ENCODE measurements at regions not wholly inside any gene's neighbourhood (a gene's known extent, or its start where the extent isn't known, plus 50 kb on each side); places are given as distances from the start of the nearest gene placed in this dataset.

DNA sequence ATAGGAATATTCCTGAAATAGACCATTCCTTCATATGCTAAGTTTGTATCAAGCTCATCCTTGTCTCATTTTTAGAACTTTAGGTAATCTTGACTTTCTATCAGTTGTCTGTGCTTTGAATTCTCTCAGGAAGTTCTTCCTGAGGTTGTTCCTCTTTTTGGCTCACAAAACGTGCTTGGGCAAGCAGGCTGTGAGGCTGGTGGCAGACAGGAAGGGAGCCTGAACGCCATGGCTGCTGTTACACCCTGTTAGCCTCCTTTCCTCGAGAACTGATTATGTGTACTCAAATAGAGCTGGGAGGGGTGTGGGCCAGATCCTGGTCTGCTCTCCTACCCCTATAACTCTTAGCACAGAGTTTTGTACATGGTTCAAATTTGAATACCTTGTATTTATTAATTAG, 136.4 kb upstream of the CELF4 start:
- Histone ChIP-seq H3K9me3 (no peaks in the 10 kb centered on the region), H3K4me3 (no peak overlapping the region), H3K36me3 (no peaks in the 10 kb centered on the region), H3K27me3 (no peaks in the 10 kb centered on the region), H3K27ac (no peak overlapping the region), H3K4me1 (no peaks in the 10 kb centered on the region)
- TF ChIP-seq, protein P1, sequence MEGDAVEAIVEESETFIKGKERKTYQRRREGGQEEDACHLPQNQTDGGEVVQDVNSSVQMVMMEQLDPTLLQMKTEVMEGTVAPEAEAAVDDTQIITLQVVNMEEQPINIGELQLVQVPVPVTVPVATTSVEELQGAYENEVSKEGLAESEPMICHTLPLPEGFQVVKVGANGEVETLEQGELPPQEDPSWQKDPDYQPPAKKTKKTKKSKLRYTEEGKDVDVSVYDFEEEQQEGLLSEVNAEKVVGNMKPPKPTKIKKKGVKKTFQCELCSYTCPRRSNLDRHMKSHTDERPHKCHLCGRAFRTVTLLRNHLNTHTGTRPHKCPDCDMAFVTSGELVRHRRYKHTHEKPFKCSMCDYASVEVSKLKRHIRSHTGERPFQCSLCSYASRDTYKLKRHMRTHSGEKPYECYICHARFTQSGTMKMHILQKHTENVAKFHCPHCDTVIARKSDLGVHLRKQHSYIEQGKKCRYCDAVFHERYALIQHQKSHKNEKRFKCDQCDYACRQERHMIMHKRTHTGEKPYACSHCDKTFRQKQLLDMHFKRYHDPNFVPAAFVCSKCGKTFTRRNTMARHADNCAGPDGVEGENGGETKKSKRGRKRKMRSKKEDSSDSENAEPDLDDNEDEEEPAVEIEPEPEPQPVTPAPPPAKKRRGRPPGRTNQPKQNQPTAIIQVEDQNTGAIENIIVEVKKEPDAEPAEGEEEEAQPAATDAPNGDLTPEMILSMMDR (IDR thresholded peaks at IDR 0.05) = no peak
- no peak for TF ChIP-seq POLR2A (IDR thresholded peaks at IDR 0.05)
- intact Hi-C loops (cut with DNase I) = no loop called here
- peak in 3 of 4 donors; percentile 39 to 55 (median 54) for ATAC-seq
- DNase-seq = no peak
- 26% methylated on average over 3 of the region's 3 CpGs for WGBS (ENCODE audit: insufficient coverage, low coverage, low lambda C conversion rate, missing lambda C conversion rate)

DNA sequence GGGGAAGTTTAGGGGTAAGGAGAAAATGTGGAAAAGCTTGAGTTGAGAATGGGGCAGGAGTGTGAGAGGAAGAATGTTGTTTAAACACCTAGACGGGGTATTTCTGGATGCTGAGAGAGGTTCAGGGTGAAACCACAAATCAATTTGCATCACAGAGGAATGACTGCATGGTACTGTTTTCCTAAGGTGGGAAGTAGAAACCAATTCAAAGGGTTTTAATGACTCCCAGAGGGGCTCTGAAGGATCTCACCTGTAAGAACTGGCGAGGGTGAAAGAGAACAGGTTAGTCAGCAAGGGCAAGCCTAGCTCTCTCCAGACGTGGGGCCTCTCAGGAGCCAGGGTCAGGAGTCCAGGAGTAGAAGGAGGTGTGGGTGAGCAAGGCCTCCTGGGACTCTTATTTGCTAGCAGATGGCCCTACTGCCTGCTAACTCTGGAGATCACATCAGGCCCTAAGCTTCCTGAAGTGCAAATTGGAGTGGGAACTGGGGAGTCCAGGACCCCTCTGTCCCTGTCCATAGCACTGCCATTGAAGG, 133.0 kb upstream of the CELF4 start:
- no peak for TF ChIP-seq POLR2A (IDR thresholded peaks at IDR 0.05)
- TF ChIP-seq, protein P1 (IDR thresholded peaks at IDR 0.05) = no peak
- intact Hi-C loops (cut with DNase I) = no loop called here
- Histone ChIP-seq H3K4me1 (no peaks in the 10 kb centered on the region), H3K36me3 (no peaks in the 10 kb centered on the region), H3K27me3 (no peaks in the 10 kb centered on the region), H3K4me3 (no peak overlapping the region), H3K9me3 (no peaks in the 10 kb centered on the region), H3K27ac (no peak overlapping the region)
- WGBS (ENCODE audit: insufficient coverage, low coverage, low lambda C conversion rate, missing lambda C conversion rate) = 19% methylated on average over 3 of the region's 3 CpGs
- DNase-seq = no peak
- ATAC-seq = no peak

DNA sequence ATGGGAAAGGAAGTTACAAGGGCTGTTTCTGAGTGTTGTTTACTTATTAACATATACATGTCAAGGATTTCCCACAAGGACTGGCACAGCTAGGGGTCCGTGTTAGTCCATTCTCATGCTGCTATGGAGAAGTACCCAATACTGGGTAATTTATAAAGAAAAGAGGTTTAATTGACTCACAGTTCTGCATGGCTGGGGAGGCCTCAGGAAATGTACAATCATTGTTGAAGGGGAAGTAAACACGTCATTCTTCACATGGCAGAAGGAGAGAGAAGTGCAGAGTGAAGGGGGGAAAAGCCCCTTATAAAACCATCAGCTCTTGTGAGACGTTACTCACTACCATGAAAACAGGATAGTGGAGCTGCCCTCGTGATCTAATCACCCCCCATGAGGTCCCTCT, 128.9 kb upstream of the CELF4 start:
- intact Hi-C loops (cut with DNase I) = no loop called here
- 14% methylated on average over 4 of the region's 4 CpGs for WGBS (ENCODE audit: insufficient coverage, low coverage, low lambda C conversion rate, missing lambda C conversion rate)

DNA sequence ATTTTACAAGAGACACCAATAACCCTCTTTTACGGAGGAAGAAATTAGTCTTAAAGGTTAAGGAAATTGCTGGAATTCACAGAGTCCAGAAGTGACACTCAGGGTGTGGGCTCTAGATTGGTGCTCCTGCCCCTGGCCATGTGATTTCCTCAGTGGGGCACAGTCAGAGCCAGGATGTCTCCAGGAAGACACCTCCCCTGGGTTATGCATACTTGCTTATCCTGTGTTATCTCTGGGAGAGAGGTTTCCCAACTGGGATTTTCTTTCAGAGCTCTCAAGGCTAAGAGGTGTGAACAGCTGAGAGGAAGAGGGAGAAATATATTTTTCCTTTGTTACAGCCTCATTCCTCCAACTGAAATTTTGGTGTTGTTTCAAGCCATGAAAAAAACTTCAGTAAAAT, 125.6 kb upstream of the CELF4 start:
- intact Hi-C loops (cut with DNase I) = no loop called here
- DNase-seq = no peak
- no peak for ATAC-seq

More for the DNA sequence above, 128.9 kb upstream of the CELF4 start:
- ATAC-seq (no peak), DNase-seq (no peak)
- Histone ChIP-seq H3K27me3 (no peaks in the 10 kb centered on the region), H3K9me3 (no peaks in the 10 kb centered on the region), H3K36me3 (no peaks in the 10 kb centered on the region), H3K27ac (no peak overlapping the region), H3K4me3 (no peak overlapping the region), H3K4me1 (no peaks in the 10 kb centered on the region)
- TF ChIP-seq, protein P1 (IDR thresholded peaks at IDR 0.05) = no peak
- no peak for TF ChIP-seq POLR2A (IDR thresholded peaks at IDR 0.05)

More for the DNA sequence above, 125.6 kb upstream of the CELF4 start:
- Histone ChIP-seq H3K9me3 (no peaks in the 10 kb centered on the region), H3K27me3 (no peaks in the 10 kb centered on the region), H3K4me3 (no peak overlapping the region), H3K36me3 (no peaks in the 10 kb centered on the region), H3K4me1 (no peaks in the 10 kb centered on the region), H3K27ac (no peak overlapping the region)
- 70% methylated on average over 1 of the region's 1 CpG for WGBS (ENCODE audit: insufficient coverage, low coverage, low lambda C conversion rate, missing lambda C conversion rate)
- TF ChIP-seq, protein P1 (IDR thresholded peaks at IDR 0.05) = no peak
- no peak for TF ChIP-seq POLR2A (IDR thresholded peaks at IDR 0.05)
